ENCODE measurements at regions not wholly inside any gene's neighbourhood (a gene's known extent, or its start where the extent isn't known, plus 50 kb on each side); places are given as distances from the start of the nearest gene placed in this dataset.

DNA sequence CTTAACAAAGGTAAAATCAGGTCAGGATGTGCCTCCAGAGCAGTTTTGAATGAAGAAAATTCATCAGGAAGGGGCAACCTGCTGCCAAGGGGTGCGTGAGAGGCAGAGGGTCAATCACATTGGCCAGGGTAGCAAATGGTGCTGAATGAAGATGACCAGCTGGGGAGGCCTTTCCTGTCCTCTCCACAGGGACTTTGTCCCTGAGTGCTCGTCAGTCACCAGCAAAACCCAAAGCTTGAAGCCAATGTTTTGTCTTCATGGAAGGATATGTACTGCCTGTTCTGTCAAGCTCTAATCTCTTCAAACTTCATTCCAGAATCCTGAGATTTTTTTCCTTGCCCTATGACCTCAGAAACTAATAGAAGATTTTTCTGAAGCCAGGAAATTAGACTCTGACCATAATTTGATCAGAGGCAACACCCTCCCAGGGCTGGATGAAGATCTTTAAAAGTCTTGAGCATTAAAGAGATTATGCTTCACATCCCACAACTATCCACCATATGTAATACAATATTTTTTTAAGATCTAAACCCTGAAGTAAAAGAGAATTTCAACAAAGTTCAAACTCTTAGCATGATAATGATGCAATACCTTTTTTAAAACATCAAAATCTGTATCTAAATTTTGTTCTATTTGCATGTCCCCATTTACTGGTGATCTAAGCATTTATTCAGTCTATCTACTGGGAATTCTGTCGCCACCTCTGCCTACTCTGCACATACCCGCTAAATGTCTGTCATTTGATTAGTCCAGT lies 243.0 kb downstream of the SNX13 start:
- DNase-seq, result no peak

DNA sequence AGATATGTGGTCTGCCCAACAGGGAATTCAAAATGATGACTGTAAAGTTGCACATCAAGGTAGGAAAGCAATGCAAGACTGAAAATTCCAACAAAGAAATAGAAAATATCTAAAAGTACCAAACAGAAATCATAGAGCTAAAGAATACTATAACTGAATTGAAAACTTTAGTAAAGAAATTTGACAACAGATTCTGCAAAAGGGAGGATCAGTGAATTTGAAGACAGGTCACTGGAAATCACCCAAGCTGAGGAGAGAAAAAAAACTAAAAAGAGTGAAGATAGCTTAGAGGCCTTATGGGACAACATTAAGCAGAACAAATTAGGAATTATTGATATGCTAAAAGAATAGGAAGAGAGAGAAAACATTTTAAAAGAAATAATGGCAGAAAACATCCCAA lies 240.6 kb downstream of the SNX13 start:
- DNase-seq, result no peak

DNA sequence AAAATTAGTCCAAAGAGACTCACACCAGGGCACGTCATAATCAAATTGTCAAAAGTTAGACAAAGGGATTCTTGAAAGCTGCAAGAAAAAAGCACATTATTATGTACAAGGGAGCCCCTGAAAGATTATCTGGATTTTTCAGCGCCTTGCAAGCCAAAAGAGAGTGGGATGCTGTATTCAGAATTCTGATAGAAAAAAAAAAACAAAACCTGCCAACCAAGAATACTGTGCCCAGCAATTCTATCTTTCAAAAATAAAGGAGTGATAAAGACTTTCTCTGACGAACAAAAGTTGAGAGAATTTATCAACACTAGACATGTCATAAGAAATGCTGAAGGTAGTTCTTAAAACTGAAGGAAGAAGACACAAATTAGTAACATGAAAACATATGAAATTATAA lies 240.2 kb downstream of the SNX13 start:
- no peak for DNase-seq

DNA sequence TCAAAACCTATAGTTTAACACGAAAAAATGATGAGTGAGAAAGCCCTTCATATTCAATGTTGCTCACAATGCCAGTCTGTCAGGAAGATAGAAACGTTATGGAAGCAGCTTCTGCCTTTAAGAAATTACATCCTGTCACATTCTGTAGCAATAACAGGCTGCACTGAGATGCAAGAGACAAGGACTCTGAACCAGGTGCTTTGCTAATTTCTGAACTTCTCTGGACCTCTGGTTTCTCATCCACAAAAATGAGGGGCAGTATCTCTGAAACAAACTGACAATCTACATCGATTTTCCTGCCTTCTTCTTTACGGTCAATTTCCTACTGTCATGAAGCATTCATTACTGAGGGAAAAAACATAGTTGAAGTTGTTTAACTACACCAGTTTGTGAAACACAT lies 234.0 kb downstream of the SNX13 start:
- DNase-seq, result no peak

DNA sequence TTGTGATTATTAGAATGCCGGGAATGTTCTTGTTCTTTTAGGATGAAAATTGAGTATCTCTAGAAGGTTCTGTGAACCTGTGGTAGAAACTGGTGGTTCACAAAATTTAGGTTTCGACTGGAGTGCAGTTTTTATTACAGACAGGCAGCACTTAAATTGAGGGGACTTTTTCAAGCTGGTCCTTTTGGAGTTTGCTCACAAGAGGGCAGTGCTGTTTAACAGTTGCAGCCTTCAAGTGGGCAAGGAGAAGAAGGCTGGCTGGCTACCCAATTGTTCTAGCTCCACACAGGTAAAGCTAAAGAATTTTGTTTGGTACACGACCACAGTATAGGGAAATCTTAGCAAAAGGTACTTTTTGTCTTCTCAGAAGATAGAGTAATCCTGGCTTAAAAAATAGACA lies 233.6 kb downstream of the SNX13 start:
- peak; percentile 6 for DNase-seq

DNA sequence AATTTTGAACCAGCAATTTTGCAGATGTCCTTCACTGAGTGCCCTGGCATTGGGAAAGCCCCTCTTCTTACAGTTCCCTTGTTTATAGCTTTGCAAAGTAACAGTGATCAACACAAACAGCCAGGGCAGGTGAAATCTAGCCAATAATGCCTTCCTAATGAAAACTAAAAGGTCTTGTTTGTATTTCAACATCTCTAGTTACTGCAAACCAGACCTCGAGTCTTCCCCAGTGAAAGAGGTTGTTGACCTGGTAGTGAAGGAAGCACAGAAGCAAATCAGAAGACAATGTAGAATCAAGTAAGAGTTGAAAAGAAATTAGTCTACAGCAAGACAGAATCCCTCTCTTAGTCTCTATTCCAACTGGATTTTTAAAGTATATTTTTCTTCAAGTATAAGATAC lies 231.2 kb downstream of the SNX13 start:
- DNase-seq, result no peak

DNA sequence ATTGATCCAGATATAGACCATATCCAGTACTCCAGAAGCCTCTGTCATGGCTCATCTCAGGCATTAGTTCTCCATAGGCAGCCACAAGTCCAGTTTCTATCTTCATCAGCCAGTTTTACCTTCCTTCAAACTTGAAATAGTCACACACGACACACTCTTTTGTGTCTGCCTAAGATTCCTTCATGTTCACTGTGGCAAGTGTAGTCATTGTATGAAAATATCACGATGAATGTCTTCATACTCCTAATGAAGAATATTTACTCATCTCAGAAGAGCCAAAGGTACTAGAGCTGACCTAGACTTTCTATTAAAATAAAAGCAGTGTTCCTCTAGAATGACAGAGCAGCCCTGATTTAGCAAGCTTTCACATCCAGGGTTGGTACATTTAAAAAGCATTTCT lies 230.7 kb downstream of the SNX13 start:
- no peak for DNase-seq

DNA sequence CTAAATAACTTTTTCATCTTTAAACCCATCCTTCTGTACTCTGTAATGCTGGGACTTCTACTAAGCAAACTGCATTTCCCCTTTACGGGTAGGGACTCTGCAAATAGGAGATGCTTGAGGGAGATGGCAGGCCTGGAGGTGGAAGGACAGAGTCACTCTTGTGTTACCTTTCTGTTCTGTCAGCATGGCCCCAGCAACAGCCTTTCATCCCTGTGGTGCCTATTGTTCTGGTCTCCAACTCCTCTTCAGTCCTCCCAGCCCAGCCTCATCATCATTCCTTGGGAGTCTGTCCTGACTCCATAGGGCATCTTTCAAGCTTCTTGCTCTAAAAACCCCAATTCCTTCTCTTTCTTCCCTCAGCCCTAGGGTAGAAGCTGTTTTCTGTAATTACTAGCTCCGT lies 230.0 kb downstream of the SNX13 start:
- DNase-seq, result no peak

DNA sequence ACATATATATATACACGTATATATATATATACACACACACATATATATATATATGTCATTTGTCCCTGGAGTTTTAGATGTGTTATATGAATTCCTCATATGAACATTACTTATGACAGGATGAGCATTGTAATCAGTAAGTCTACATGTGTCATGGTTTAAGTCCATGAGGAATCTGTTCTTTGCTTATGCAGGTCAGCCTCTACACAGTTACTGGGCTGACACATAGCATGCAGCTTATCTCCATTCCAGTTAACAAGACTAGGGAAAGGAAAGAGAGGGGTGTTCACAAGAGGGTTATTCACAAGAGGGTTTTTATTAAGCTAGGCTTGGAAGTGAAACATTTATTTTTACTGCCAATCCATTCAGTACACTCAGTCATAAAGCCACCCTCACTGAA lies 226.7 kb downstream of the SNX13 start:
- no peak for DNase-seq

DNA sequence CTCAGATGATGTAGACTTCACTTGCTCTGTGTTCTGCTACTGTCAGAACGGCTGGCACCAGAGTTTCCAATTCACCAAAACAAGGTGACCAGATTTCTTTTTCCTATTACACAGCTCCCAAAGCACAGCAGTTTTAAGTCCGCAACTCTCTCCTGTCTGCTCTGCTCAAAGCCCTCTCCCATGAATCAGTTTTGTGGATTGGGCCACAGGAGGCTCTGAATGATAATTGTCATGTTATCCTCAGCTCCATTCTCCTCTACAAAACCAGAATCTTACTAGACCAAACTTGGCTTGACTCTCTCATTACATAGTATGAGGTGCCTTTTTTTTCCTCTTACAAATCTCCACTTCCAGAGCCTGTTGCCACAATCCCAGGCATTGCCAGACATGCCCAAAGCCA lies 223.5 kb downstream of the SNX13 start:
- DNase-seq, result no peak

DNA sequence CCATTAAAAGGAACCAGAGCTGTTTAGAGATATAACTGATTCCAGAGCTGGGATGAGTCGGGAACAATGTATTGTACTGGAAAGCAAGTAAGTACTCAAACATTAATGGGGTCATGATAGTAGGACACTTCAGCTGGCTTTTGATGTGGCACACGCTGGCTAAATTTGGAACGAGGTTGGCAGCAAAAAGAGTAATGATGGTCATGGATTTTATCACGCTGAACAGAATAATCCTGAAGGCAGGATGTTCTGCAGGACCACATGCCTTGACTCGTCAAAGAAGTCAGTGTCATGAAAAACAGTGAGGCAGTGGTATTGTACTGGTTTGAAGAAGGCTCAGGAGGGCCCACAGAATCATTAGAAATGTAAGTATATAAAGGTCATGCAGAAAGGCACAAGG lies 220.3 kb downstream of the SNX13 start:
- DNase-seq, result no peak

DNA sequence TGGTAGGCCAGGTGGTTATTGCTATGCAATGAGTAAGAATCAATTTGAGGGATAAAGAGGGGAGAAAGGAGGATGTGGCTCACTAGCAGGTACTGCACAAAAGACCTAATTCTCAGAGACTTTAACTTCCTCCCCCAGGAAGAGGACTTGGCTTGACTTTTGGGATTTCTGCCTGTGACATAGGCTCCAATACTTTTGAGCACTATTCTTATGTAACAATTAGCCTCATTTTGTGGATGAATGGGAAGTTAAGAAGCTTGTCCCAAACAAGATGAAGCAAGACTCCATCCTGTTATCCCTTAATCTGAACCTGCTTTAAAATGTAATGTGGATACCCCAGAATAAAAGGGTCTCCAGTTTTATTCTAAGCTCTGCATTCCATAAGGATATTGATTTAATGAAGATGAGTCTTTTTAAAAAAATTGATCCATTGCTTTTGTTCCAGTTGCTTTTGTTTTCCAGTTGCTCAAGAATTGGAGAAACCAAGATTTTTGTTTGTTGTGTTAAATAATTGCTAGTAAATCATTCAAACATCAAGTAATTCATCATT lies 218.5 kb downstream of the SNX13 start:
- DNase-seq, result no peak

DNA sequence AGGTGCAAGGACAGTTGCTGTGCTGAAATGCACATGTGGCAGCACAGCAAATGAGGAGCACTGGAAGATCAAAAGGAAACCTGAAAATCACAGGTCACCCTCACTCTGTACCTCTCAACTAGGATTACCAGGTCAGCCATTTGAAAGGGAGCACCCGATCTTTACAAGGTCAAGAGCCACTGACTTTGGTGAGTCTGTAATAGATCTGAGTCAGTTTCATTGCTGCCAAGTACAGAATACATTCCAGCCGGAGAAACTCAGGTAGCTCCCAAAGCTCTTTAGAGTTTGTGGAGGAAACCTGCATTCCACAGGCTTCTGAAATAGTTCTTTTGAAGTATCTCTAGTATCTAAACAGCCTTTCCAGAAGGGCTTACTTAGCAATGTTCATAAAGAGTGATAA lies 217.5 kb downstream of the SNX13 start:
- DNase-seq, result no peak

DNA sequence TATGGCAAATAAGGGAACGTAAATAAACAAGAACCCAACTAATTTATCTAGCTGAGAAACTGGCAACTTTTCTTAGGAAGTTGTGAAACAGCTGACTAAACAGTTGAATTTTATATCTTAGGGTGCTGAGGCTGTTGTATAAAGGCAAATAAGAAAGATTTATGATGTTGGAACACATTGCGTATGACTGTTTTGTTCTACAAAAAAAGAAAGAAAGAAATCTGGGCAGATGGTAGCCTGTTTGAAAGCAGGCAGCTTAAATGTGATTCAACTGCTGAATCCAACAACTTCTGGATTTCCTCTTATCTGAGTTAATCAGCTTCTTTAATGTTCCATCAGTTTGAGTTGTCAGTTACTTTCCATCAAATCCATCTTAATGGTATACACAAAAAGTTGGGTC lies 214.5 kb downstream of the SNX13 start:
- DNase-seq, result no peak

DNA sequence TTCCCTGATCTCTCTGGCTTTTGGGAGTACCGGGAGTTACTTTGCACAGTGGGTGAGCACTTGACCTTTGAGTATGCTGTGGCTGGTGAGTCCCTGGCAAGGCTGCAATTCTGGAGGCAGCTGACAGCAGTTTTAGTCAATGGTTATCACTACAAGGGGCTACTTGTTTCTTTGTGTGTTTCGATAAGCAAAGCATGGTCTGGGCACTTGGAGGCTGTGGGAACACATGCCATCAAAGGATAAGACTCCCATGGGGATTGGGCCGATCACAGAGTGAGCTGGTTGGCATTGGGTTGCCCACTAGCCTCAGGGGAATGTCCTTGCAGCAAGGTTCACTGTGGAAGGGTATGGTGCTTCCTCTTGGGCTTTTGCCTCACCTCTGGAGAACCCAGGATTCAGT lies 208.2 kb downstream of the SNX13 start:
- DNase-seq, result no peak

All from effector CD4-positive, alpha-beta T cell (primary cell).